SK-N-SH (cell line): ENCODE measurements at regions not wholly inside any gene's neighbourhood (a gene's known extent, or its start where the extent isn't known, plus 50 kb on each side); places are given as distances from the start of the nearest gene placed in this dataset.

Experiments
- CTCF ChIA-PET: fragments of 300-600, 350-600 bp; formaldehyde crosslinking; extraction: SDS; loops from one replicate; lab custom pipeline; 2021; lab: Yijun Ruan, JAX
- POLR2A ChIA-PET: fragments of 350-600 bp; sonication (Branson Sonifier 250); formaldehyde crosslinking; extraction: SDS; loops from one replicate; lab custom pipeline; 2020; ENCODE audit warnings: antibody characterized with exemption, inconsistent platforms; lab: Yijun Ruan, JAX
- DNase-seq: peaks from one replicate; pipeline ENCODE4 v3.0.0; 2012
- H2AFZ ChIP-seq: fragments of 200-600 bp; sonication (generic); 2 replicates; pipeline ENCODE4 v1.8.1; 2016; ENCODE audit warnings: antibody characterized with exemption, mild to moderate bottlenecking, low read depth
- H3F3A ChIP-seq: fragments of 200-600 bp; sonication (generic); replicated peaks from 2 replicates; pipeline ENCODE3; 2016; ENCODE audit warnings: antibody characterized with exemption, mild to moderate bottlenecking; ENCODE audit not compliant: insufficient read depth
- H3K27ac ChIP-seq, 2 experiments: fragments of 200-500 bp in 1 of 2; fragments of 200-600 bp in 1 of 2; sonication (Bioruptor generic) in 1 of 2; sonication (generic), shearing (Covaris generic) in 1 of 2; 2 replicates each; pipeline versions ENCODE4 v1.5.1 to v1.6.1; 2014 to 2016; ENCODE audit warnings: low read depth in 2 of 2, inconsistent platforms in 1 of 2, low read length in 1 of 2, mild to moderate bottlenecking in 1 of 2, mixed read lengths in 1 of 2
- H3K27me3 ChIP-seq: fragments of 200-600 bp; sonication (generic), shearing (Covaris generic); 2 replicates; pipeline ENCODE4 v1.6.1; 2016; ENCODE audit warnings: mixed run types; ENCODE audit not compliant: insufficient read depth
- H3K36me3 ChIP-seq, 2 experiments: fragments of 200-500 bp in 1 of 2; fragments of 200-600 bp in 1 of 2; sonication (Bioruptor generic) in 1 of 2; sonication (generic) in 1 of 2; replicated peaks in 1 of 2; 2 replicates each; pipeline versions ENCODE3 to v1.5.1; 2014 to 2016; ENCODE audit warnings: low read length in 1 of 2, mild to moderate bottlenecking in 1 of 2; ENCODE audit not compliant: insufficient read depth in 2 of 2, control insufficient read depth in 1 of 2
- H3K4me1 ChIP-seq, 2 experiments: fragments of 200-500 bp in 1 of 2; fragments of 200-600 bp in 1 of 2; sonication (Bioruptor generic) in 1 of 2; sonication (generic), shearing (Covaris generic) in 1 of 2; 2 replicates each; pipeline versions ENCODE4 v1.5.1 to v1.6.1; 2014 to 2016; ENCODE audit warnings: low read depth in 1 of 2, low read length in 1 of 2, mixed run types in 1 of 2; ENCODE audit not compliant: insufficient read depth in 2 of 2, control insufficient read depth in 1 of 2
- H3K4me2 ChIP-seq: fragments of 200-600 bp; sonication (generic), shearing (Covaris generic); 2 replicates; pipeline ENCODE4 v1.6.1; 2017; ENCODE audit warnings: mixed run types
- H3K4me3 ChIP-seq, 2 experiments: fragments of 200-500 bp in 1 of 2; fragments of 200-600 bp in 1 of 2; sonication (Bioruptor generic) in 1 of 2; sonication (generic), shearing (Covaris generic) in 1 of 2; 2 replicates each; pipeline versions ENCODE4 v1.5.1 to v1.8.1; 2014 to 2016; ENCODE audit warnings: low read depth in 2 of 2, inconsistent platforms in 1 of 2, low read length in 1 of 2, mild to moderate bottlenecking in 1 of 2, mixed read lengths in 1 of 2, moderate library complexity in 1 of 2
- H3K79me2 ChIP-seq: fragments of 200-600 bp; sonication (generic); 2 replicates; pipeline ENCODE4 v1.8.1; 2017; ENCODE audit warnings: mild to moderate bottlenecking; ENCODE audit not compliant: insufficient read depth
- H3K9ac ChIP-seq: fragments of 200-600 bp; sonication (generic); 2 replicates; pipeline ENCODE4 v1.6.1; 2017; ENCODE audit warnings: mixed run types
- H3K9me2 ChIP-seq: fragments of 200-600 bp; sonication (generic); 2 replicates; pipeline ENCODE4 v1.6.1; 2017; ENCODE audit warnings: mixed run types
- H3K9me3 ChIP-seq: fragments of 200-600 bp; sonication (generic); 2 replicates; pipeline ENCODE4 v1.6.1; 2017; ENCODE audit warnings: mixed run types, mild to moderate bottlenecking, moderate library complexity
- H4K20me1 ChIP-seq: fragments of 200-600 bp; sonication (generic); 2 replicates; pipeline ENCODE4 v1.6.1; 2017; ENCODE audit warnings: mild to moderate bottlenecking, mixed run types; ENCODE audit not compliant: insufficient read depth
- CHD2 ChIP-seq: fragments of 150-350 bp; IDR thresholded peaks from 2 replicates; pipeline ENCODE4 v1.6.1; 2018; ENCODE audit warnings: low read length; ENCODE audit not compliant: partially characterized antibody
- EZH2phosphoT487 ChIP-seq: fragments of 200-600 bp; sonication (generic); IDR thresholded peaks from 2 replicates; pipeline ENCODE4 v1.6.1; 2017; ENCODE audit warnings: low read depth, mixed run types, mild to moderate bottlenecking, antibody characterized with exemption, moderate library complexity, borderline replicate concordance
- FOSL2 ChIP-seq: IDR thresholded peaks from 2 replicates; pipeline ENCODE4 v1.4.0; 2012; ENCODE audit warnings: low read depth, mild to moderate bottlenecking, moderate library complexity, borderline replicate concordance
- GABPA ChIP-seq: IDR thresholded peaks from 2 replicates; pipeline ENCODE4 v1.4.0; 2012; ENCODE audit warnings: low read depth, mild to moderate bottlenecking
- IRF3 ChIP-seq: fragments of 150-350 bp; IDR thresholded peaks from 2 replicates; pipeline ENCODE4 v1.6.1; 2016; ENCODE audit warnings: mild to moderate bottlenecking, low read depth, low read length
- JUND ChIP-seq: IDR thresholded peaks from 2 replicates; pipeline ENCODE4 v1.4.0; 2012
- NFIC ChIP-seq: IDR thresholded peaks from 2 replicates; pipeline ENCODE4 v1.4.0; 2012; ENCODE audit warnings: borderline replicate concordance
- PBX3 ChIP-seq: IDR thresholded peaks from 2 replicates; pipeline ENCODE4; 2012
- POLR2AphosphoS5 ChIP-seq: IDR thresholded peaks from 2 replicates; pipeline ENCODE4 v1.6.1; 2012; ENCODE audit warnings: low read depth, low read length
- RAD21 ChIP-seq: IDR thresholded peaks from 2 replicates; pipeline ENCODE4 v1.6.1; 2012; ENCODE audit warnings: mild to moderate bottlenecking, low read length
- RCOR1 ChIP-seq: fragments of 150-350 bp; IDR thresholded peaks from 2 replicates; pipeline ENCODE4 v1.6.1; 2017; ENCODE audit warnings: antibody characterized with exemption, low read length
- RFX5 ChIP-seq: IDR thresholded peaks from 2 replicates; pipeline ENCODE4 v1.6.1; 2012; ENCODE audit warnings: mild to moderate bottlenecking, improper control_type of control experiment, low read length
- SIN3A ChIP-seq: IDR thresholded peaks from 2 replicates; pipeline ENCODE4 v1.6.1; 2012; ENCODE audit warnings: low read depth, mild to moderate bottlenecking, low read length, moderate library complexity, borderline replicate concordance
- SMC3 ChIP-seq: IDR thresholded peaks from 2 replicates; pipeline ENCODE4 v1.6.1; 2012; ENCODE audit warnings: low read depth, low read length, improper control_type of control experiment
- TCF12 ChIP-seq: IDR thresholded peaks from 2 replicates; pipeline ENCODE4 v1.4.0; 2012
- TEAD4 ChIP-seq: IDR thresholded peaks from 2 replicates; pipeline ENCODE4 v1.4.0; 2012; ENCODE audit warnings: mild to moderate bottlenecking, borderline replicate concordance; ENCODE audit not compliant: insufficient read depth
- USF1 ChIP-seq: IDR thresholded peaks from 2 replicates; pipeline ENCODE4 v1.4.0; 2012; ENCODE audit warnings: low read depth, borderline replicate concordance
- WGBS: methylation state at CpG from one replicate; pipeline ENCODE4 v1.1.6; 2017; ENCODE audit warnings: low lambda C conversion rate; 5-methylcytosine and 5-hydroxymethylcytosine counted together
- TF ChIP-seq, protein P1 (sequence below): fragments of 200-600 bp; sonication (generic); IDR thresholded peaks from 2 replicates; pipeline ENCODE4 v1.6.1; 2017; ENCODE audit warnings: antibody characterized with exemption, mild to moderate bottlenecking, moderate library complexity
- TF ChIP-seq, protein P2 (sequence below): IDR thresholded peaks from 2 replicates; pipeline ENCODE4 v1.4.0; 2012; ENCODE audit warnings: low read depth

DNA sequence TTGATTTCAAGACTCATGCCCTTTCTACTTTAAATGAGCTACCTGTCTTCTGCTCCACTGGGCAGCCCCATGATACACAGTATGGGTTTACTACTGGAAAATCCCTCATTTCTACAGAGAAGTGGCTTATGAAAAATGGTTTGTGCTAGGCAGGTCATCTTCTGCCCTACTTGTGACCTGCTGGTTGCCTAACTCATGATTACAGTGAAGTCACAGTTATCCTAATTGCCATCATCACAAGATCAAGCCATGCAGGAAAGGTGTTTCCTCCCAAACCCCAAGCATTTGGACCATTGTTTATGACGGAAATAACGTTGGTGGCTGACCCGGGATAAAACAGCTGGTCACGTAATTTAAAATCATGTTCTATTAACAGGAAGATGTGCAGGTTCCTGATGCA is 330.6 kb downstream of the ACTL7B start:
- Histone ChIP-seq H3K36me3 (no peaks in the 10 kb centered on the region), H3K9me3 (no peaks in the 10 kb centered on the region), H3K79me2 (no peaks in the 10 kb centered on the region), H3K9ac (no peak overlapping the region), H4K20me1 (no peaks in the 10 kb centered on the region), H3K4me2 (no peak overlapping the region), H2AFZ (no peak overlapping the region), H3K27me3 (no peaks in the 10 kb centered on the region; the same call in 1 of the 2 replicates), H3K27ac (no peak overlapping the region), H3F3A (peaks cover 5% of the 10 kb centered on the region), H3K4me1 (no peaks in the 10 kb centered on the region), H3K9me2 (no peaks in the 10 kb centered on the region), H3K4me3 (no peak overlapping the region)
- WGBS = 25% methylated on average over 4 of the region's 4 CpGs
- DNase-seq = no peak
- POLR2A ChIA-PET = no interaction called here
- CTCF ChIA-PET = interaction anchor here (1.3 kb wide), 1 partner anchor 12 kb away, joined by 3 read pairs; no protein-coding TSS in a partner anchor
- TF ChIP-seq PBX3 (no peak), EZH2phosphoT487 (no peak), POLR2AphosphoS5 (no peak), NFIC (no peak), RFX5 (no peak)
- TF ChIP-seq, protein P1, sequence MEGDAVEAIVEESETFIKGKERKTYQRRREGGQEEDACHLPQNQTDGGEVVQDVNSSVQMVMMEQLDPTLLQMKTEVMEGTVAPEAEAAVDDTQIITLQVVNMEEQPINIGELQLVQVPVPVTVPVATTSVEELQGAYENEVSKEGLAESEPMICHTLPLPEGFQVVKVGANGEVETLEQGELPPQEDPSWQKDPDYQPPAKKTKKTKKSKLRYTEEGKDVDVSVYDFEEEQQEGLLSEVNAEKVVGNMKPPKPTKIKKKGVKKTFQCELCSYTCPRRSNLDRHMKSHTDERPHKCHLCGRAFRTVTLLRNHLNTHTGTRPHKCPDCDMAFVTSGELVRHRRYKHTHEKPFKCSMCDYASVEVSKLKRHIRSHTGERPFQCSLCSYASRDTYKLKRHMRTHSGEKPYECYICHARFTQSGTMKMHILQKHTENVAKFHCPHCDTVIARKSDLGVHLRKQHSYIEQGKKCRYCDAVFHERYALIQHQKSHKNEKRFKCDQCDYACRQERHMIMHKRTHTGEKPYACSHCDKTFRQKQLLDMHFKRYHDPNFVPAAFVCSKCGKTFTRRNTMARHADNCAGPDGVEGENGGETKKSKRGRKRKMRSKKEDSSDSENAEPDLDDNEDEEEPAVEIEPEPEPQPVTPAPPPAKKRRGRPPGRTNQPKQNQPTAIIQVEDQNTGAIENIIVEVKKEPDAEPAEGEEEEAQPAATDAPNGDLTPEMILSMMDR = no peak
- TF ChIP-seq, protein P2, sequence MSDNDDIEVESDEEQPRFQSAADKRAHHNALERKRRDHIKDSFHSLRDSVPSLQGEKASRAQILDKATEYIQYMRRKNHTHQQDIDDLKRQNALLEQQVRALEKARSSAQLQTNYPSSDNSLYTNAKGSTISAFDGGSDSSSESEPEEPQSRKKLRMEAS = no peak

DNA sequence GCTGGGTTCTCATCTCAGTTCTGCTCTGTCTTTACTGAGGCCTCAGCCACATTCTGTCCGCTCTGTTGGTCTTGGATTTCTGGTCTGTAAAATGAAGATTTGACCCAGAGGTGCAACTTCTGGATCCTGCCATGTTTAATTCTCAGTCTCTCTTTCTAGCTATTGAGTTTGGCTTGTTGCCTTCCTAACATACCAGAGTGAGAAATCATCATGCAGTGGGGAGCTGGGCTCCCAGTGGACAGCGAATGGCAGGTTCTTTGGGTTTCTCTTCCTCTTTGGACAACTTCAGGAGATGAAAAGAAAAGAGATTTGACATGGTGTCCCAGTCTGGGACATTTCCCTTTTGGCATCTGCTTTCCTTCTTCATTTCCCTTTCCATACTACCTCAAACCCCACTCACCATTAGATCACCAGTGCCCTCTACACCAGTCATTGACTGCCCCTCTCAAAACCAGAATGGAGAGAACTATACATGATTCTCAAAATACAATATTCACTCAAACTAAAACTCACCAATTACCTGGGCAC is 334.7 kb downstream of the ACTL7B start:
- WGBS = 19% methylated on average over 2 of the region's 2 CpGs
- Histone ChIP-seq H2AFZ (no peak overlapping the region), H3K9ac (no peak overlapping the region), H3F3A (peaks cover 5% of the 10 kb centered on the region), H4K20me1 (no peaks in the 10 kb centered on the region), H3K79me2 (no peaks in the 10 kb centered on the region), H3K9me2 (no peaks in the 10 kb centered on the region), H3K27ac (0 out of 4 replicates have a peak overlapping the region, but pooled peaks of 1 of the 2 experiments have one; percentile 10), H3K4me2 (peak overlapping the region; percentile 5; the same call in 1 of the 2 replicates), H3K27me3 (no peaks in the 10 kb centered on the region), H3K4me1 (no peaks in the 10 kb centered on the region), H3K4me3 (no peak overlapping the region), H3K9me3 (no peaks in the 10 kb centered on the region), H3K36me3 (no peaks in the 10 kb centered on the region)
- ChIA-PET CTCF (interaction anchor here (2.2 kb wide), 1 partner anchor 14 kb away, joined by 5 read pairs; no protein-coding TSS in a partner anchor), POLR2A (no interaction called here)
- DNase-seq = no peak
- TF ChIP-seq SMC3 (no peak), RAD21 (no peak), CHD2 (no peak), TCF12 (peak; percentile 36), PBX3 (peak; percentile 65), RFX5 (no peak), SIN3A (no peak), JUND (peak; percentile 73), TEAD4 (no peak), GABPA (no peak), IRF3 (no peak), NFIC (peak; percentile 58; the same call in 1 of the 2 replicates), POLR2AphosphoS5 (no peak), FOSL2 (peak; percentile 73), USF1 (no peak), RCOR1 (no peak)
